ENCODE measurements at regions not wholly inside any gene's neighbourhood (a gene's known extent, or its start where the extent isn't known, plus 50 kb on each side); places are given as distances from the start of the nearest gene placed in this dataset.

DNA sequence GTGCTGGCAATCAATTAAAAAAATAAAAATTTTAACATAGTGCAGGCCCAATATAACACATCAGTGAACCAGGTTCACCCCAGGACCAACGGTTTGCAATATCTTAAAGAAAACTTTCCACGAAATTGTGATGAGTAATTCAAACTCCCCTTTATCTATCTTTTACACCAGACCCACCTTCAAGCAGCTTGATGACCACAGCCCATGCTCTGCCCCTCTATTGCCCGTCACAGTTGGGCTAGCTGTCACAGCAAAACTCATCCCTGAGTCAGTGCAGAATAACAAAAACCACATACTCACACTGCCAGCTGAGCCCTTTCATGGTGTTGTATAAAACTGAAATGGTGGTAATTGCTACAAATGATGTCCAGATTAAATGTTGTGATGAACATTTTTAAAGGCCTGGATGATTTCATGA is 112.5 kb upstream of the CREB1 start:
- no peaks in the 10 kb centered on the region for H3K9me3 ChIP-seq
- H3K9ac ChIP-seq (ENCODE audit: low read depth in 2 of 2, low read length in 2 of 2) = no peak overlapping the region
- TF ChIP-seq, protein P1, sequence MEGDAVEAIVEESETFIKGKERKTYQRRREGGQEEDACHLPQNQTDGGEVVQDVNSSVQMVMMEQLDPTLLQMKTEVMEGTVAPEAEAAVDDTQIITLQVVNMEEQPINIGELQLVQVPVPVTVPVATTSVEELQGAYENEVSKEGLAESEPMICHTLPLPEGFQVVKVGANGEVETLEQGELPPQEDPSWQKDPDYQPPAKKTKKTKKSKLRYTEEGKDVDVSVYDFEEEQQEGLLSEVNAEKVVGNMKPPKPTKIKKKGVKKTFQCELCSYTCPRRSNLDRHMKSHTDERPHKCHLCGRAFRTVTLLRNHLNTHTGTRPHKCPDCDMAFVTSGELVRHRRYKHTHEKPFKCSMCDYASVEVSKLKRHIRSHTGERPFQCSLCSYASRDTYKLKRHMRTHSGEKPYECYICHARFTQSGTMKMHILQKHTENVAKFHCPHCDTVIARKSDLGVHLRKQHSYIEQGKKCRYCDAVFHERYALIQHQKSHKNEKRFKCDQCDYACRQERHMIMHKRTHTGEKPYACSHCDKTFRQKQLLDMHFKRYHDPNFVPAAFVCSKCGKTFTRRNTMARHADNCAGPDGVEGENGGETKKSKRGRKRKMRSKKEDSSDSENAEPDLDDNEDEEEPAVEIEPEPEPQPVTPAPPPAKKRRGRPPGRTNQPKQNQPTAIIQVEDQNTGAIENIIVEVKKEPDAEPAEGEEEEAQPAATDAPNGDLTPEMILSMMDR (IDR thresholded peaks at IDR 0.05) = no peak
- no peaks in the 10 kb centered on the region for H3K27me3 ChIP-seq
- no peak overlapping the region for H3K4me3 ChIP-seq
- no peaks in the 10 kb centered on the region for H3K4me1 ChIP-seq
- DNase-seq = no peak
- no peak overlapping the region for H3K27ac ChIP-seq
- intact Hi-C loops (cut with DNase I) = no loop called here
- H3K36me3 ChIP-seq = no peaks in the 10 kb centered on the region

DNA sequence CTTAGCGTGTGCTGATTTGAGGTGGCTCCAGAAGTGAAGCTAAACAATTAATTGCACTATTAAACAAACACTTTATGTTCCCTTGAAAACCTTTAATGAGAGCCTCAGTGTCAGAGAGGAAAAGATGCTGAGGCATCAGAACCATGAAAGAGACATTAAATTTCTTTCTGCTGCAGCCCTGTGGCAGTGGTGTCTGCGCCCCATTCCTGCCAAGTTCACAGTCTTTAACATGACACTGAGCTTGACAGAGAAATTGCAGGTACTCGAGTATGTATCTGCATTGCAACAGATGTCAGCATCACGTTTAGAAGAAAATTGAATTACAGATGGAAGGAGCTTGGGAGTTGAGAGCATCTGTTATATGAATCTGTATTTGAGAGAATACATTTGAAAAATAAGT is 111.3 kb upstream of the CREB1 start:
- no peak for DNase-seq
- TF ChIP-seq, protein P1 (IDR thresholded peaks at IDR 0.05) = no peak
- no peak overlapping the region for H3K27ac ChIP-seq
- no peak overlapping the region for H3K9ac ChIP-seq (ENCODE audit: low read depth in 2 of 2, low read length in 2 of 2)
- H3K27me3 ChIP-seq = no peaks in the 10 kb centered on the region
- H3K4me1 ChIP-seq = no peaks in the 10 kb centered on the region
- intact Hi-C loops (cut with DNase I) = no loop called here
- H3K4me3 ChIP-seq = no peak overlapping the region
- no peaks in the 10 kb centered on the region for H3K9me3 ChIP-seq
- H3K36me3 ChIP-seq = no peaks in the 10 kb centered on the region

DNA sequence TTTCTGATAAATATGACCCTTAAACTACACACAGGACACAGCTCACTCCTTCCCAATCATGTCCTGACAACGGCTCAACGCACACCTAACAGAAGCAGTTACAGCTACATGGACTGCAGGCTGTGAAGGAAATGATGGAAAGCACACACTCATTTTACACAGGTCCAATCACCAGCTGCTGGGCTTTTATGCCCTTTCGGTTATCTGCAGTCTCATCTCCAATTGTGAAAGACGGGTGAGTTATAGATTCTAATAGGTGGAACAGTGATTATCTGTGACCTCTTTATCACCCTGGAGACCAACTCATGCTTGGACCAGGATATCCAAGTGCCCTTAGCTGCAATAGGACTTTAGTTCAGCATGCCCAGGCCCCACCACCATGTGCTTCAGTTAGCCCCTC is 110.4 kb upstream of the CREB1 start:
- intact Hi-C loops (cut with DNase I) = no loop called here
- no peak for DNase-seq
- Histone ChIP-seq H3K9me3 (no peaks in the 10 kb centered on the region), H3K4me1 (no peaks in the 10 kb centered on the region), H3K27me3 (no peaks in the 10 kb centered on the region), H3K27ac (no peak overlapping the region), H3K36me3 (no peaks in the 10 kb centered on the region), H3K9ac (ENCODE audit: low read depth in 2 of 2, low read length in 2 of 2) (no peak overlapping the region), H3K4me3 (no peak overlapping the region)
- TF ChIP-seq, protein P1 (IDR thresholded peaks at IDR 0.05) = no peak

DNA sequence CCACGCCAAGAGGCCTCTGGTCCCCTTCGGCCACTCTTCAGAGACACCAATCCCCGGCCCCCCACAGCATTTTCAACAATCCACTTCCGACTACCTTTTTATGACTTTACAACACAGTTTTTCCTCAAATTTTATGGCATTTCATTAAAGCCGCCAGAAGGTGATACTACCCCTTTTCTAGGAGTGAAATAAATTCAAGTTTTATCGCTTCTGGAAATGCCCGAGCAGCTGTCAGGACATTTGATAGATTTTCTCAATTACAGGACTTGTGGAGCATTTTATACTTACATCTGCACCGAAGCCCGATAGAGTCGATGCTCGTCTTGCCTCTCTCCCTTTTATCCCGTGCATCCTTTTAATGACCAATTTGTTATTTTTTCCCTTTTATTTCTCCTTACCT is 108.1 kb upstream of the CREB1 start:
- no peaks in the 10 kb centered on the region for H3K27me3 ChIP-seq
- DNase-seq = no peak
- no peaks in the 10 kb centered on the region for H3K36me3 ChIP-seq
- intact Hi-C loops (cut with DNase I) = no loop called here
- no peak overlapping the region for H3K27ac ChIP-seq
- H3K9me3 ChIP-seq = no peaks in the 10 kb centered on the region
- TF ChIP-seq, protein P1 (IDR thresholded peaks at IDR 0.05) = no peak
- no peak overlapping the region for H3K9ac ChIP-seq (ENCODE audit: low read depth in 2 of 2, low read length in 2 of 2)
- H3K4me1 ChIP-seq = no peaks in the 10 kb centered on the region
- no peak overlapping the region for H3K4me3 ChIP-seq

DNA sequence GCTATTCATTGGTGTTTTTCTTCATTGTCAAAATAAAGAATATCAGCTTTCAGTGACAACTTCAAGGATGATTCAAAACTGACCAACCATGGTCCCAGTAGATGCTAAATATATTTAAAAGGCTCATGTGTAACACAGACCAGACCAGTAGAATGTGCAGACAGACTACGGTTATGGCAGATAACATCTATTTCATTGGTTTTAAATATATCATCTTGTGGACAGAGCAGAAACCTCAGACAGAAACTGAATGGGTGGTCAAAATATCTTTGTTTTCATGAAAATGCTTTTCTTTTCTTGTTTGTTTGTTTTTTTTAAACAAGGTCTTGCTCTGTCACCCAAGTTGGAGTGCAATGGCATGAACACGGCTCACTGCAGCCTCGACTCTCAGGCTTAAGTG is 107.4 kb upstream of the CREB1 start:
- Histone ChIP-seq H3K36me3 (no peaks in the 10 kb centered on the region), H3K4me3 (no peak overlapping the region), H3K9ac (ENCODE audit: low read depth in 2 of 2, low read length in 2 of 2) (no peak overlapping the region), H3K9me3 (no peaks in the 10 kb centered on the region), H3K27ac (no peak overlapping the region), H3K27me3 (no peaks in the 10 kb centered on the region), H3K4me1 (no peaks in the 10 kb centered on the region)
- DNase-seq = no peak
- intact Hi-C loops (cut with DNase I) = no loop called here
- TF ChIP-seq, protein P1 (IDR thresholded peaks at IDR 0.05) = no peak

DNA sequence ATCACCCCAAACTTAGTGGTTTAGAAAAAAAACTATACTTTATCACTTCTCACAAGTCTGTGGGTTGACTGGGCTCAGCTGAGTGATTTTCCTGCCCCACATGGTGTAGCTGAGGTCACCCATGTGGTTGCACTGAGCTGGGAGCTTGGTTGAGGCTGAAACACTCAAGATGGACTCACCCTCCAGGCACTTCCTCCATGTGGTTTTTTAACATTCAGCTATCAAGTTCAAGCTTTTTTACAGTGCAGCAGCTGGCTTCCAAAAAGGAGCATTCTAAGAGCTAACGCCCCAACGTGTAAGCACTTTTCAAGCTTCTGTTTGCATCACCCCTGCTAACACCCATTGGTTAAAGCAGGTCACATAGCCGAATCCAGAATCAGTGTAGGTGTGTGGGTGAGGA is 105.9 kb upstream of the CREB1 start:
- no peaks in the 10 kb centered on the region for H3K36me3 ChIP-seq
- H3K27me3 ChIP-seq = no peaks in the 10 kb centered on the region
- H3K4me3 ChIP-seq = no peak overlapping the region
- TF ChIP-seq, protein P1 (IDR thresholded peaks at IDR 0.05) = no peak
- no peak for DNase-seq
- H3K9me3 ChIP-seq = no peaks in the 10 kb centered on the region
- H3K27ac ChIP-seq = no peak overlapping the region
- no peaks in the 10 kb centered on the region for H3K4me1 ChIP-seq
- H3K9ac ChIP-seq (ENCODE audit: low read depth in 2 of 2, low read length in 2 of 2) = no peak overlapping the region
- intact Hi-C loops (cut with DNase I) = no loop called here
